Karpas-422 (cell line): ENCODE measurements at regions not wholly inside any gene's neighbourhood (a gene's known extent, or its start where the extent isn't known, plus 50 kb on each side); places are given as distances from the start of the nearest gene placed in this dataset.
"Not testable (repeated sequence)": the region's sequence is repeated elsewhere in the genome, so short reads cannot be mapped to it uniquely, and the experiment has no call there.

Experiments used
- DNase-seq: peaks from one replicate; pipeline ENCODE4 v3.0.0-alpha.2; 2015
- H2AFZ ChIP-seq: fragments of 200-600 bp; sonication (generic); 2 replicates; pipeline ENCODE4 v1.6.1; 2014; ENCODE audit warnings: antibody characterized with exemption, low read length, mixed read lengths
- H3K27ac ChIP-seq: fragments of 200-600 bp; sonication (generic); 2 replicates; pipeline ENCODE4 v1.5.1; 2014; ENCODE audit warnings: mild to moderate bottlenecking, low read length, moderate library complexity
- H3K27me3 ChIP-seq: fragments of 200-600 bp; sonication (generic); 2 replicates; pipeline ENCODE4 v1.6.1; 2014; ENCODE audit warnings: low read length, mixed read lengths
- H3K36me3 ChIP-seq: fragments of 200-600 bp; sonication (generic); 2 replicates; pipeline ENCODE4 v1.6.1; 2014; ENCODE audit warnings: low read length, mixed read lengths; ENCODE audit not compliant: insufficient read depth
- H3K4me1 ChIP-seq: fragments of 200-600 bp; sonication (generic); 2 replicates; pipeline ENCODE4 v1.6.1; 2014; ENCODE audit warnings: mild to moderate bottlenecking, low read length, mixed read lengths
- H3K4me2 ChIP-seq: fragments of 200-600 bp; sonication (generic); 2 replicates; pipeline ENCODE4 v1.6.1; 2014; ENCODE audit warnings: low read length, low read depth, mild to moderate bottlenecking; ENCODE audit not compliant: poor library complexity, severe bottlenecking
- H3K4me3 ChIP-seq: fragments of 200-600 bp; sonication (generic); 2 replicates; pipeline ENCODE4 v1.5.1; 2014; ENCODE audit warnings: mild to moderate bottlenecking, antibody characterized with exemption, low read length, mixed read lengths
- H3K79me2 ChIP-seq: fragments of 200-600 bp; sonication (generic); 2 replicates; pipeline ENCODE4 v1.6.1; 2014; ENCODE audit warnings: mild to moderate bottlenecking, low read length, mixed read lengths
- H3K9ac ChIP-seq: fragments of 200-600 bp; sonication (generic); 2 replicates; pipeline ENCODE4 v1.6.0; 2014; ENCODE audit warnings: low read length
- H3K9me2 ChIP-seq: fragments of 200-600 bp; sonication (generic), shearing (Covaris generic); replicated peaks from 2 replicates; pipeline ENCODE4 v1.6.0; 2014; ENCODE audit warnings: mild to moderate bottlenecking, low read length, moderate library complexity; ENCODE audit not compliant: insufficient read depth
- H3K9me3 ChIP-seq: fragments of 300-700, 200-600 bp; sonication (generic); 2 replicates; pipeline ENCODE4 v1.6.1; 2014; ENCODE audit warnings: low read length, mixed read lengths
- H4K20me1 ChIP-seq: fragments of 200-600 bp; sonication (generic); 2 replicates; pipeline ENCODE4 v1.6.1; 2014; ENCODE audit warnings: mild to moderate bottlenecking, antibody characterized with exemption, low read length, low read depth; ENCODE audit not compliant: insufficient read depth

DNA sequence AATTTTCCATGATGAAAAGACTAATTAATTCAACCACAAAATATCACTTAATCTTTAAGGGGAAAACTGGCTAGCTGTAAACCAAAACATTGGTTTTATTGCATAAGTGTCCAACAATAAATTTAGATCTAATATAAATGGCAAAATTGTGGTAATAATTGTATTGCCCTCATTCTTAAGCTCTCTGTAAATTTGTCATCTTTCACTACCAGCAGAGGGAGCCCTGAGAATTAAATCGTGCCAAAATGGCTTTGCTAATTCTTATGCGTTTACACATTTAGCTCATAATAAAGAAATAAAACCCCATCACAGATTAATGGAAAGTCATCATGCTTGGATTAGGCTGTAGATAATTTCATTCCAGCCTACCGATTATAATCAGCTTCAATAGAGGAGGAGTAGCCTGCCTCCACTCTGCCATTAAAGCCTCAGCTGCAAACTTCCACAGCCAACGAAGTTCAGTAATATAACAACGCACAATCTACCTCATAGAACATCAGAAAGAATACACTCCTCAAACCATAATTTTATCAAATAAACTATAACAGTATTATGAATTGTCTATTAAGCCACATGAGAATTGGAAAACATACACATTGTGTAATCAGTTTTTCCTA, 70.0 kb upstream of the ATP5MC3 start:
- no peaks in the 10 kb centered on the region for H3K27me3 ChIP-seq
- H3K9me2 ChIP-seq = no peaks in the 10 kb centered on the region
- no peak overlapping the region for H3K4me2 ChIP-seq
- H3K79me2 ChIP-seq = no peaks in the 10 kb centered on the region
- no peak overlapping the region for H3K9ac ChIP-seq
- no peaks in the 10 kb centered on the region for H3K36me3 ChIP-seq
- DNase-seq = peak; percentile 77
- no peaks in the 10 kb centered on the region for H3K4me1 ChIP-seq
- no peak overlapping the region for H3K27ac ChIP-seq
- H2AFZ ChIP-seq = no peak overlapping the region
- no peaks in the 10 kb centered on the region for H3K9me3 ChIP-seq
- H4K20me1 ChIP-seq = no peaks in the 10 kb centered on the region
- H3K4me3 ChIP-seq = no peak overlapping the region

DNA sequence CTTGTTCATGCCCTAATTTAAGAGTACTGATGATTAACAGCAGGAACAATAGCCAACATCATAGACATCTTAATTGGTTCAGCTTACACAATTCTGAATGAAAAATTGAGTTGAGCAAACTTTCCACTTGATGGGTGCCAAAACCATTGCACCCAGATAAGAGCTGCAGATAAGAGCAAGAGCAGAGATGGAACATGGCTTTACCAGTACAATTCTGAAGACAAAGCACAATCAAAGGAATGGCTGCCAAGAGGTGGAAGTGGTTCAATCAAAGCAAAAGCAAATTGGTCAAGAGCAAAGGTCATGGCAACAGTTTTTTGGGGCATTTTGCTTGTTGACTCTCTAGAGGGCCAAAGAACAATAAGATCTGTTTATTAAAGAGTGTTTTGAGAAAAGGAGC, 65.6 kb upstream of the ATP5MC3 start:
- H3K27me3 ChIP-seq = no peaks in the 10 kb centered on the region
- H3K36me3 ChIP-seq = no peaks in the 10 kb centered on the region
- H2AFZ ChIP-seq = no peak overlapping the region
- H3K4me2 ChIP-seq = no peak overlapping the region
- no peaks in the 10 kb centered on the region for H3K9me2 ChIP-seq
- no peak overlapping the region for H3K4me3 ChIP-seq
- no peak overlapping the region for H3K27ac ChIP-seq
- H3K9ac ChIP-seq = no peak overlapping the region
- no peak for DNase-seq
- H3K4me1 ChIP-seq = no peaks in the 10 kb centered on the region
- H3K9me3 ChIP-seq = no peaks in the 10 kb centered on the region
- no peaks in the 10 kb centered on the region for H3K79me2 ChIP-seq
- no peaks in the 10 kb centered on the region for H4K20me1 ChIP-seq

DNA sequence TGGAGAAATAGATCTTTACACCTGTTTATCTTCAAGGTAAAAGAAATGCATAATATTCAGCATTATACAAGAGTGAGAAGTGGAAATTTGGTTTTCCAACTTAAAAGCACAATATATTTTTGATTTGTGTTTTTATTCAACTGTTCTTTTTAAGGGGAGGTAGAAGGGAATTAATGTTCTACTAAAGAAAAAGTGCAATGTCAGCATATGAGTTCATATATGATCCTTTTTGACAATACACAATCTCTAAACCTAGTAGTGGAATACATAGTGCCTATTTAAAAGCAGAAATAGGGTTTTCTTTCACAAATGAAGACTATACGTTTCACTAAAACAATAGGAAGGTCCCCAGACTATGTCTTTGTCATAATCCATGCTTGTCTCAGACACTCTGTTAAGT, 63.2 kb upstream of the ATP5MC3 start:
- H4K20me1 ChIP-seq = no peaks in the 10 kb centered on the region
- H3K9me2 ChIP-seq = no peaks in the 10 kb centered on the region
- no peaks in the 10 kb centered on the region for H3K4me1 ChIP-seq
- no peaks in the 10 kb centered on the region for H3K9me3 ChIP-seq
- H2AFZ ChIP-seq = no peak overlapping the region
- no peak overlapping the region for H3K4me3 ChIP-seq
- H3K27ac ChIP-seq = no peak overlapping the region
- no peak overlapping the region for H3K9ac ChIP-seq
- H3K36me3 ChIP-seq = no peaks in the 10 kb centered on the region
- no peaks in the 10 kb centered on the region for H3K27me3 ChIP-seq
- no peaks in the 10 kb centered on the region for H3K79me2 ChIP-seq
- DNase-seq = no peak
- no peak overlapping the region for H3K4me2 ChIP-seq

DNA sequence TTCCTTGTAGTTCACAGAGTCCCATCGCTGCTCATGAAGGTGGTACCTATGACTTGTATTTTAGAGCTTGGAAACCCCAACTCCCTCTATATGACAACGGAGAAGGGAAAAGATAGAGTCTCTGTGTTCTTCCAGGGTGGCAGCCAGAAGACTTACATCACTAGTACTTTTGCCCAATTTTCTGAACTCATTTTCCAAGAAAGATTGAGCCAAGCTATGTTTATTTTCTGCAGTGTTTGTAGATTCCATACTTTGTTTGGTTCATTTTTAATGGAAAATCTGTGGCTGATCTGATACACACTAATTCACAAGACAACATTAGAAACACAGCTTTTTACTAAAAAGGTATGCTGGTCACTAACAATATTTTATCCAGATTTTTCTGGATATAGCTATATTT, 60.2 kb upstream of the ATP5MC3 start:
- Histone ChIP-seq H3K4me1 (no peaks in the 10 kb centered on the region), H3K4me2 (no peak overlapping the region), H3K4me3 (no peak overlapping the region), H3K27ac (no peak overlapping the region), H3K9me3 (no peaks in the 10 kb centered on the region), H3K79me2 (no peaks in the 10 kb centered on the region), H3K27me3 (no peaks in the 10 kb centered on the region), H3K9me2 (no peaks in the 10 kb centered on the region), H2AFZ (no peak overlapping the region), H3K9ac (no peak overlapping the region), H3K36me3 (no peaks in the 10 kb centered on the region), H4K20me1 (no peaks in the 10 kb centered on the region)
- no peak for DNase-seq

DNA sequence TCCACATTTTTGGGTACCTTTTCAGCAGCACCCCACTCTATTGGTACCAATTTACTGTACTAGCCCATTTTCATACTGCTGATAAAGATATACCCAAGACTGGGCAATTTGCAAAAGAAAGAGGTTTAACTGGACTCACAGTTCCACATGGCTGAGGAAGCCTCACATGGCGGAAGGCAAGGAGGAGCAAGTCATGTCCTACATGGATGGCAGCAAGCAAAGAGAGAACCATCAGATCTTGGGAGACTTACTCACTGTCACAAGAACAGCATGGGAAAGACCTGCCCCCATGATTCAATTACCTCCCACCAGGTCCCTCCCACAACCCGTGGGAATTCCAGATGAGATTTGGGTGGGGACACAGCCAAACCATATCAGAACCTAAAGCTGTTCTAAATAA, 58.5 kb upstream of the ATP5MC3 start:
- H3K4me1 ChIP-seq, H3K36me3 ChIP-seq, H4K20me1 ChIP-seq, H3K27me3 ChIP-seq, H3K9me3 ChIP-seq, H3K4me2 ChIP-seq, H3K79me2 ChIP-seq, H3K9ac ChIP-seq, H3K4me3 ChIP-seq, H2AFZ ChIP-seq, H3K9me2 ChIP-seq, DNase-seq, H3K27ac ChIP-seq: not testable (repeated sequence)

DNA sequence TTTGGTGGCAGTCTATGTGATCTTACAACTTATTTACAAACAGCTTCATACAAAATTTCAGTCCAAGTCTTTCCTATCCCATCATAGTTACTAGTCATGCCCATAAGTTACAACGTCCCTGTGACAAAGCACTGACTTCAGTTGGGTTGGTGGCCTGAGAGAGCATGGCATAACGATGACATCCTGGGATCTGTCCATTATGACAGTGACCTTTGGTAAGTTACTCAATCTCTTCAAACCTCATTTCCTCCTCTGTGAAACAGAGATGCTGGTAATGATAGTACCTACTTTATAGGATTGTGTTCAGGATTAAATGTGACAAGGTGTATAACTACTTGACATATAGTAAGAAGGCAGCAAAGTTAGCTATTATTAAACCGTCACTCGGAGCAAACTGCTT, 55.4 kb upstream of the ATP5MC3 start:
- H2AFZ ChIP-seq = no peak overlapping the region
- no peaks in the 10 kb centered on the region for H3K4me1 ChIP-seq
- H3K79me2 ChIP-seq = no peaks in the 10 kb centered on the region
- H3K4me3 ChIP-seq = no peak overlapping the region
- no peaks in the 10 kb centered on the region for H3K9me2 ChIP-seq
- H3K9ac ChIP-seq = no peak overlapping the region
- H4K20me1 ChIP-seq = no peaks in the 10 kb centered on the region
- no peaks in the 10 kb centered on the region for H3K27me3 ChIP-seq
- no peak for DNase-seq
- no peak overlapping the region for H3K27ac ChIP-seq
- H3K36me3 ChIP-seq = no peaks in the 10 kb centered on the region
- H3K4me2 ChIP-seq = no peak overlapping the region
- H3K9me3 ChIP-seq = no peaks in the 10 kb centered on the region

DNA sequence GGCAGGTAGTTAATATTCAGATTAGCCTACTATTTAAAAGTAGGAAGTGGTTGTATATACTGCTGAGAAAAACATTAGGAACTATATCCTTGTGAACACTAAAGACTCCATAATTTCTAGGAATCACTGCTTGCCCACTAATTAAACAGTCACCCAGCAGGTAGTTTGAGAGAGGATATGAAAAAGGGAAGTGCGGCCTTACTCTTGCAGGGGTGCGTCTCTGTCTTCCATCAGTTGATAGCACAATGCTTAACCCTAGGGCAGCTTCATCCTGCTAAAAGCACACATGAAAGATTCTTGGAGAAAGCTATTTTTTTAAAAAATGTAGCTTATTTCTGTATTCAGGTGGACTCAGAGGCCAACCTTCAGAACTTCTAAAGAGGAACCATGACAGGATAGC, 53.1 kb upstream of the ATP5MC3 start:
- Histone ChIP-seq H3K27ac (no peak overlapping the region), H3K4me3 (no peak overlapping the region), H3K9me3 (no peaks in the 10 kb centered on the region), H3K27me3 (no peaks in the 10 kb centered on the region), H3K9me2 (no peaks in the 10 kb centered on the region), H3K79me2 (no peaks in the 10 kb centered on the region), H3K36me3 (no peaks in the 10 kb centered on the region), H4K20me1 (no peaks in the 10 kb centered on the region), H3K4me2 (no peak overlapping the region), H3K4me1 (no peaks in the 10 kb centered on the region), H3K9ac (no peak overlapping the region), H2AFZ (no peak overlapping the region)
- DNase-seq = no peak

DNA sequence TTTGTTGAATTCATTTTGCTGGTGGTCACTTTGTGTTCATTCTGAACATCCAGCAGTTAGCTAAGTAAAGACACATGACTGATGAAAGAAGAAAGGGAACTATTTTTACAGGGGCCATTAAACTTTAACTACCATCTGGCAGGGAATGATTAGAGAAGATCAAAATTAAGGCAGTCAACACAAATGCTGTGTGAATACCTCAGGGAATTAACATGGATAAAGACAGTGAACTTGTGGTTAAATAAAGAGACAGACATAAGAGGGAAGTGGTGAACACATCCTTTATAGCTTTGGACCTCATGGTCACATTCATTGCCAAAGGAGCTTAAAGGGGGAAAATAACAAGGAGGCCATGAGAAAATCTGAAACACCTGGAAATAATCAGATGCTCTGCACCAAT, 52.6 kb upstream of the ATP5MC3 start:
- no peaks in the 10 kb centered on the region for H4K20me1 ChIP-seq
- H3K36me3 ChIP-seq = no peaks in the 10 kb centered on the region
- H3K27ac ChIP-seq = no peak overlapping the region
- H2AFZ ChIP-seq = no peak overlapping the region
- H3K4me2 ChIP-seq = no peak overlapping the region
- H3K9ac ChIP-seq = no peak overlapping the region
- no peaks in the 10 kb centered on the region for H3K9me3 ChIP-seq
- no peaks in the 10 kb centered on the region for H3K79me2 ChIP-seq
- H3K27me3 ChIP-seq = no peaks in the 10 kb centered on the region
- no peak for DNase-seq
- H3K9me2 ChIP-seq = no peaks in the 10 kb centered on the region
- no peak overlapping the region for H3K4me3 ChIP-seq
- no peaks in the 10 kb centered on the region for H3K4me1 ChIP-seq
